ENCODE measurements at regions not wholly inside any gene's neighbourhood (a gene's known extent, or its start where the extent isn't known, plus 50 kb on each side); places are given as distances from the start of the nearest gene placed in this dataset.

GRCh38 chr15:79206940-79207339, 75.6 kb upstream of the ANKRD34C start:
- Histone ChIP-seq H2AFZ (ENCODE audit: low read length, unreplicated experiment) (no peak overlapping the region), H3K36me3 (ENCODE audit: insufficient read depth, low read length) (no peaks in the 10 kb centered on the region), H3K79me2 (ENCODE audit: control insufficient read depth, insufficient read depth, low read length, unreplicated experiment) (no peaks in the 10 kb centered on the region), H3K27ac (ENCODE audit: low read depth, low read length) (no peak overlapping the region), H3K4me1 (ENCODE audit: control insufficient read depth, insufficient read depth, low read length, unreplicated experiment) (no peaks in the 10 kb centered on the region), H3K27me3 (ENCODE audit: insufficient read depth, low read length) (peaks cover 84% of the 10 kb centered on the region), H3K4me3 (ENCODE audit: low read depth, low read length) (no peak overlapping the region)

GRCh38 chr15:79204886-79205675, 77.4 kb upstream of the ANKRD34C start:
- no peaks in the 10 kb centered on the region for H3K4me1 ChIP-seq (ENCODE audit: control insufficient read depth, insufficient read depth, low read length, unreplicated experiment)
- H3K27ac ChIP-seq (ENCODE audit: low read depth, low read length): no peak overlapping the region
- no peak overlapping the region for H2AFZ ChIP-seq (ENCODE audit: low read length, unreplicated experiment)
- peaks cover 84% of the 10 kb centered on the region for H3K27me3 ChIP-seq (ENCODE audit: insufficient read depth, low read length)
- H3K36me3 ChIP-seq (ENCODE audit: insufficient read depth, low read length): no peaks in the 10 kb centered on the region
- H3K79me2 ChIP-seq (ENCODE audit: control insufficient read depth, insufficient read depth, low read length, unreplicated experiment): no peaks in the 10 kb centered on the region
- H3K4me3 ChIP-seq (ENCODE audit: low read depth, low read length): no peak overlapping the region

DNA sequence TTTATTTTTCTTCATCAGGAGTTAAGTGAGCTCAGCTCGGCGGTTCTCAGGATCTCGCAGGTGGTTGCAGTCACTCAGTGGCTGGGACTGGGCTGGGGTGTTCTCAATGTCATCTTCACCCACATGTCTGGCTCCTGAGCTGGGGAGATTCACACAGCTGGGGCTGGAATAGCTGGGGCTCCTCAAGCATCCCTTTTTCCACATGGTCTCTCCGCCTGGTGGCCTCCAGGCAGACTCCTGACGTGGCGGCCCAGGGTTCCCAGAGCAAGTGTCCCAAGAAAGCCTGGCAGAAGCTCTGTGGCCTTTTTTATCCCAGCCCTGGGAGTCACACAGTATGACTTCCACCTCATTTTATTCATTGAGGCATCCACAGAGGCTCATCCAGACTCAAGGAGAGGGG, 84.1 kb upstream of the ANKRD34C start:
- Histone ChIP-seq H3K4me1 (ENCODE audit: control insufficient read depth, insufficient read depth, low read length, unreplicated experiment) (no peaks in the 10 kb centered on the region), H3K79me2 (ENCODE audit: control insufficient read depth, insufficient read depth, low read length, unreplicated experiment) (no peaks in the 10 kb centered on the region), H3K27me3 (ENCODE audit: insufficient read depth, low read length) (peaks cover 66% of the 10 kb centered on the region), H2AFZ (ENCODE audit: low read length, unreplicated experiment) (no peak overlapping the region), H3K27ac (ENCODE audit: low read depth, low read length) (no peak overlapping the region), H3K4me3 (ENCODE audit: low read depth, low read length) (no peak overlapping the region), H3K36me3 (ENCODE audit: insufficient read depth, low read length) (no peaks in the 10 kb centered on the region)

- no peaks in the 10 kb centered on the region for H3K4me1 ChIP-seq (ENCODE audit: control insufficient read depth, insufficient read depth, low read length, unreplicated experiment)
- no peaks in the 10 kb centered on the region for H3K79me2 ChIP-seq (ENCODE audit: control insufficient read depth, insufficient read depth, low read length, unreplicated experiment)
- H3K27ac ChIP-seq (ENCODE audit: low read depth, low read length): no peak overlapping the region
- H3K4me3 ChIP-seq (ENCODE audit: low read depth, low read length): no peak overlapping the region
- H3K36me3 ChIP-seq (ENCODE audit: insufficient read depth, low read length): no peaks in the 10 kb centered on the region
- peaks cover 68% of the 10 kb centered on the region for H3K27me3 ChIP-seq (ENCODE audit: insufficient read depth, low read length)
- H2AFZ ChIP-seq (ENCODE audit: low read length, unreplicated experiment): no peak overlapping the region
Measured at GRCh38 chr15:79197285-79197684, 85.2 kb upstream of the ANKRD34C start.

DNA sequence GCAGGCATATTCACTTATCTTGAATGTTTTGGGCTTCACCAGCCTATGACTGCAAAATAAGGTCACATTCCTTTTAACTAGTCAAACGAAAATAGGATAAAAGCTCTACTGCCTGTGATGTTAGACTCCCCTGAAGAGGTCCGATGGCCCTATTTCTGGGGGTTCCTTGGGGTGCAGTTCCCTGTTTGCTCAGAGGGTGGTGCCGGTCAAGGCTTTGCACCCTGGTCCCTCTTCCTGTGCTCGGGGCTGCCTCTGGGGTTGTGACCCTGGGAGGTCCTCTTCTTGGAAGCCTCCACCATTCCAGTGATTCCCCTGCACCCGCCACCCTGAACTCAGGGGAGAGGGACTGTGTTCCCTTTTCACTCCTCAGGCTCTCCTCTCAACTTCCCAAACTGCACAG, 86.7 kb upstream of the ANKRD34C start:
- Histone ChIP-seq H3K27ac (ENCODE audit: low read depth, low read length) (no peak overlapping the region), H3K4me3 (ENCODE audit: low read depth, low read length) (no peak overlapping the region), H3K4me1 (ENCODE audit: control insufficient read depth, insufficient read depth, low read length, unreplicated experiment) (no peaks in the 10 kb centered on the region), H3K36me3 (ENCODE audit: insufficient read depth, low read length) (no peaks in the 10 kb centered on the region), H3K27me3 (ENCODE audit: insufficient read depth, low read length) (peaks cover 65% of the 10 kb centered on the region), H3K79me2 (ENCODE audit: control insufficient read depth, insufficient read depth, low read length, unreplicated experiment) (no peaks in the 10 kb centered on the region), H2AFZ (ENCODE audit: low read length, unreplicated experiment) (no peak overlapping the region)

DNA sequence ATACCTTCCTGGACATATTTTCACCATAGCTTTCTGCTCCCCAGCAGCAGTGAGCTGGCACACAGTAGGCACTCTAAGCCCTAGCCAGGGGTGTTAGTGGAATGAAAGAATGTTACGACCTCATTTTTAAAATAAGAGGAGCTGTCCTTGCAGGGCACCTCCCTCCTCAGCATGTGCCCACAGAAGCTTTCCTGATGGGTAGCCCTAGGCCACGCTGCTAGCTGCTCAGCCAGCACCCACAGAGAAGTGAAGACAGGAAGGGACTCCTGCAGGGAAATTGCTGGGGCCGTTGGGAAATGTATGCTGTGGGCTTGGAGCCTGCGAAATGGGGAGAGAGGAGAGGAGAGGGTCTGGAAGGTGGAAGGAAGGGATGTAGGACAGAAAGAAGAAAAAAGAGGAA, 87.3 kb upstream of the ANKRD34C start:
- no peaks in the 10 kb centered on the region for H3K4me1 ChIP-seq (ENCODE audit: control insufficient read depth, insufficient read depth, low read length, unreplicated experiment)
- H2AFZ ChIP-seq (ENCODE audit: low read length, unreplicated experiment): no peak overlapping the region
- no peak overlapping the region for H3K4me3 ChIP-seq (ENCODE audit: low read depth, low read length)
- H3K36me3 ChIP-seq (ENCODE audit: insufficient read depth, low read length): no peaks in the 10 kb centered on the region
- no peaks in the 10 kb centered on the region for H3K79me2 ChIP-seq (ENCODE audit: control insufficient read depth, insufficient read depth, low read length, unreplicated experiment)
- peaks cover 65% of the 10 kb centered on the region for H3K27me3 ChIP-seq (ENCODE audit: insufficient read depth, low read length)
- H3K27ac ChIP-seq (ENCODE audit: low read depth, low read length): no peak overlapping the region

- Histone ChIP-seq H3K4me3 (ENCODE audit: low read depth, low read length) (no peak overlapping the region), H3K36me3 (ENCODE audit: insufficient read depth, low read length) (no peaks in the 10 kb centered on the region), H3K79me2 (ENCODE audit: control insufficient read depth, insufficient read depth, low read length, unreplicated experiment) (no peaks in the 10 kb centered on the region), H3K4me1 (ENCODE audit: control insufficient read depth, insufficient read depth, low read length, unreplicated experiment) (no peaks in the 10 kb centered on the region), H2AFZ (ENCODE audit: low read length, unreplicated experiment) (no peak overlapping the region), H3K27ac (ENCODE audit: low read depth, low read length) (no peak overlapping the region), H3K27me3 (ENCODE audit: insufficient read depth, low read length) (peaks cover 71% of the 10 kb centered on the region)
Measured at GRCh38 chr15:79194386-79194785, 88.1 kb upstream of the ANKRD34C start.

GRCh38 chr15:79193549-79193948, 89.0 kb upstream of the ANKRD34C start:
- no peaks in the 10 kb centered on the region for H3K79me2 ChIP-seq (ENCODE audit: control insufficient read depth, insufficient read depth, low read length, unreplicated experiment)
- peaks cover 79% of the 10 kb centered on the region for H3K27me3 ChIP-seq (ENCODE audit: insufficient read depth, low read length)
- no peak overlapping the region for H3K4me3 ChIP-seq (ENCODE audit: low read depth, low read length)
- H2AFZ ChIP-seq (ENCODE audit: low read length, unreplicated experiment): no peak overlapping the region
- no peaks in the 10 kb centered on the region for H3K36me3 ChIP-seq (ENCODE audit: insufficient read depth, low read length)
- H3K27ac ChIP-seq (ENCODE audit: low read depth, low read length): no peak overlapping the region
- no peaks in the 10 kb centered on the region for H3K4me1 ChIP-seq (ENCODE audit: control insufficient read depth, insufficient read depth, low read length, unreplicated experiment)

- H3K27ac ChIP-seq (ENCODE audit: low read depth, low read length): no peak overlapping the region
- no peaks in the 10 kb centered on the region for H3K4me1 ChIP-seq (ENCODE audit: control insufficient read depth, insufficient read depth, low read length, unreplicated experiment)
- H2AFZ ChIP-seq (ENCODE audit: low read length, unreplicated experiment): no peak overlapping the region
- H3K79me2 ChIP-seq (ENCODE audit: control insufficient read depth, insufficient read depth, low read length, unreplicated experiment): no peaks in the 10 kb centered on the region
- H3K27me3 ChIP-seq (ENCODE audit: insufficient read depth, low read length): peaks cover 80% of the 10 kb centered on the region
- no peaks in the 10 kb centered on the region for H3K36me3 ChIP-seq (ENCODE audit: insufficient read depth, low read length)
- H3K4me3 ChIP-seq (ENCODE audit: low read depth, low read length): no peak overlapping the region
Measured at GRCh38 chr15:79193103-79193502, 89.4 kb upstream of the ANKRD34C start.

DNA sequence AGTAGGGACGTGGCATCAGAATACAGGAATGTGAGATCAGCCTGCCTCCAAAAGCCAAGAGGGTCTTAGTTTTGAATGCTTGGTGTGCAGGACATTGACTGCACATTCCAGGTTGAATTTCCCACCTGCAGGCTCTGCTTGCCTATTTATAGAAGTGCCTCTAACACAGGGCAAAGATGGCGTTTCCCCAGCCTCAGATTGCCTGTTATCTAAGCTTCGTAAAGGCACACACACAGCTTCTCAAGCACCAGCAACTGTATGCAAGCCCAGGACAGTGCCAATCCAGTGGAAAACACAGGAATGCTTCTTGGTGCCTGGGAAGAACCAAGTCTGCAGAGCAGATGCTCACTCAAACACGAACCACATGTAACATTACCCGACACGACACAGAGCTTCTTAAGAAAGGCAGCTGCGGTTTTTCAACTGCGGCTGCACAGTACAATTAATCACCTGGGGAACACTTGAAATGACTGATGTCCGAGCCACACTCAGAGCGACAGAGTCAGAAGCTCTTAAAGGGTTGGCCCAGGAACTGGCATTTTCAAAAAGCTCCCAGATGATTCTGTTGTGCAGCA, 90.0 kb upstream of the ANKRD34C start:
- Histone ChIP-seq H3K27ac (ENCODE audit: low read depth, low read length) (no peak overlapping the region), H3K4me3 (ENCODE audit: low read depth, low read length) (no peak overlapping the region), H3K4me1 (ENCODE audit: control insufficient read depth, insufficient read depth, low read length, unreplicated experiment) (no peaks in the 10 kb centered on the region), H3K79me2 (ENCODE audit: control insufficient read depth, insufficient read depth, low read length, unreplicated experiment) (no peaks in the 10 kb centered on the region), H3K36me3 (ENCODE audit: insufficient read depth, low read length) (no peaks in the 10 kb centered on the region), H2AFZ (ENCODE audit: low read length, unreplicated experiment) (no peak overlapping the region), H3K27me3 (ENCODE audit: insufficient read depth, low read length) (peaks cover 77% of the 10 kb centered on the region)

GRCh38 chr15:79190093-79190492, 92.4 kb upstream of the ANKRD34C start:
- no peak overlapping the region for H2AFZ ChIP-seq (ENCODE audit: low read length, unreplicated experiment)
- no peaks in the 10 kb centered on the region for H3K36me3 ChIP-seq (ENCODE audit: insufficient read depth, low read length)
- H3K27me3 ChIP-seq (ENCODE audit: insufficient read depth, low read length): peaks cover 70% of the 10 kb centered on the region
- H3K4me3 ChIP-seq (ENCODE audit: low read depth, low read length): no peak overlapping the region
- H3K27ac ChIP-seq (ENCODE audit: low read depth, low read length): no peak overlapping the region
- no peaks in the 10 kb centered on the region for H3K4me1 ChIP-seq (ENCODE audit: control insufficient read depth, insufficient read depth, low read length, unreplicated experiment)
- H3K79me2 ChIP-seq (ENCODE audit: control insufficient read depth, insufficient read depth, low read length, unreplicated experiment): no peaks in the 10 kb centered on the region
